Muscle of back (tissue), 3 donors: ENCODE measurements at regions not wholly inside any gene's neighbourhood (a gene's known extent, or its start where the extent isn't known, plus 50 kb on each side); places are given as distances from the start of the nearest gene placed in this dataset.

Experiments
- DNase-seq, 3 donors: peaks; one replicate each; pipeline versions ENCODE4 v3.0.0 to v3.0.0-alpha.2; 2013

DNA sequence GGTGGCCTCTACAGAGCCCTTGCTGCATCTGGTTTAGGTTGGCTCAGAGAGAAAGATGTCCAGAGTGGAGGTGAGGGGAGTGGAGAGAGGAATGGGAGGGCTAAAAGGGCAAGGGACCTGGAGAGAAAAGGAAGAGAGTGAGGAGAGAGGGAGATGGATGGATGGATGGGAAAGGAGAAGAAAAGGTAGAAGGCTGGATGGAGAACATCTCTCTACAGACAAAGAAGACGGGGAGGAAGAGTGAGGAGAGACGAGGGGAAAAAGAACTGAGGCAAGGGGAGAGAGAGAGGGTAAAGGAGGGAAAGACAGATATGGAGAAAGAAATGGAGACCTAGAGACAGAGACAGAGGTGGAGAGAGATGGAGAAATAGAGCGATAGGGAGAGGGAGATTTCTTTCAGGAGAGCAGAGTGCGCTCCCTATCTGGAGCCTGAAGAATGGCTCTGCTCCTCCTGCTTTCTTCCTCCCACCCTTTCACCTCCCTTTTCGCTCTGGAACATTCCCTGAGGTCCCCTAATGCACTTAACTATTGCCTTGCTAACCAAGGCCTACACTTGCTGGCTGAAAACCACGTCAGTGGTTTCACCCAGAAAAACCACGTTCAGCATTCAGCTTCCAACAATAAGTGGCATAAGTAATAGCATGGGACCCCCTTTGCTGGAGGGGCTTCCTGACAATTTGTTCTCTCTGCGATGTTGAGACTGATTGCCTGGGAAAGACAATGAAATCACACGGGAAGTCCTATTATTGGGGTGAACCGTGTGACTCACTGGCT, 286.3 kb downstream of the CDH26 start:
- no peak for DNase-seq

DNA sequence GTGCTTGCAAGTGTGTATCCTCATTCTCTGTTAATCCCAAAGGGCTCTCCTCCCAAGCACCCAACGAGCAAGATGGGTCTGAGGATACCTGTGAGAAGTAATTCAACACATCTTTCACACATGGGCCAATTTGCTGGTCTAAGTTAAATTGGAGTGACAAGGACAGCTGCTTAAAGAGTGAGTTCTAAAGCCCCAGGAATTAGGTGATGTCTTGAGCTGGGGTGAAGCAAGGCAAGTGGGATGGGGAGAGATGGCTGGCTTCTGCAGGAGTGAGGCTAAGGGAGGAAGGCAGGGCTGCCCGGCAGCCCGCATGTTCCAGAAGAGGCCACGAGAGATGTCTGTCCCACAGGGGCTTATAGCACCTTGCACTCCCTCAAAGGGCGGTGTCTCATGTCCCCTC, 288.5 kb downstream of the CDH26 start:
- DNase-seq, result no peak

DNA sequence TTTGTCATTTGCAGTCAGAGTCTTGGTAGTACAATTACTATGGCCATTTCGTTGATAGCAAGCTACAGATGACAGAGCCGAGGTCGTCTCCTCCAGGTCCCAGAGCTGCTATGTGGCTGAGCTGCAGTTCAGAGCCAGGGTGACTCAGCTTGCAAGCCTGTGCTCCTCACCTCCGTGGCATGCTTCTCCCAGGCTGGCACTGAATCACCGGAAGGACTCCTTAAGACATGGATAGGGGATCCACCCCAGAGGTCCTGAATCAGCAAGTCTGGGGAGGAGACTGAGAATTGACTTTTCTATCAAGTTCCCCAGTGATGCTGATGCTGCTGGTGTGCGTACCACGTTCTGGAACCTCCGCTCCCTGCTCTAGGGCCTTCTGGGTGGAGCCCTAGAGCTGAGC, 291.2 kb downstream of the CDH26 start:
- DNase-seq, result peak in 1 of 3 donors; percentile 91

DNA sequence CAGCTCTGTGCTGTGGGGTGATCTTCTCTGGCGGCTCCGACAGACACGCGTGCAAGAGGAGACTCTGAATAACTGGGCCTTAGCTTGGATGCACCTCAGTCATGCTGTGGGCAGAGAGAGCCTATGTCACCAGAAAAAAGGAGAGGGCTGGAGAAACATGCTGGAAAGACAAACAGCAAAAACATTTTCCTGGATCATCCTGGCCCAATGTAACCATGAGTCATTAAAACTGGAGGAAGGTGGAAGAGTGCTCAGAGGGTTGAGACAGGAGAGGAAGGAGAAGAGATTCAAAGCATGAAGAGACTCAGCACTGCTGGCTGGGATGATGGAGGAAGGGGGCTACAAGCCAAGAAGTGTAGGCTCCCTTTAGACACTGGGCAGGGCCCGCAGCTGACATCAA, 292.0 kb downstream of the CDH26 start:
- DNase-seq, result no peak

DNA sequence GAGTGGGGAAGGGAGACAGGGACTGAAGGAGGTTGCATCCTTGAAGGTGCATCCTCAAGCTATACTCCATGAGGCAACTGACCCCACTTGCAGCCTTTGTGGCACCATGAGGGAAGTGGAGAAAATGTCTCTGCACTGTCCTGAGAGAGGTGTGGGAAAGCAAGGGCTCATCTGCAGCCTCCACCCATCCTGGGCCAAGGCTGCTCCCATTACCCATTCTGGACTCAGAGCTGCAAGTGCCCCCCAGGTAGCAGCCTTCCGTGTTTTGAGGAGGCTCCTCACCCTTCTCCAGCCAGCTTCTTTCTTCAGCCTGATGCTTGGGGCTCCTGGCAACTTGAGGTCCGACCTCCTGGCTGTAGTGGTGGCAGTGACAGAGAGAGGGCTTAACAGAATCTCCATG, 294.6 kb downstream of the CDH26 start:
- no peak for DNase-seq

DNA sequence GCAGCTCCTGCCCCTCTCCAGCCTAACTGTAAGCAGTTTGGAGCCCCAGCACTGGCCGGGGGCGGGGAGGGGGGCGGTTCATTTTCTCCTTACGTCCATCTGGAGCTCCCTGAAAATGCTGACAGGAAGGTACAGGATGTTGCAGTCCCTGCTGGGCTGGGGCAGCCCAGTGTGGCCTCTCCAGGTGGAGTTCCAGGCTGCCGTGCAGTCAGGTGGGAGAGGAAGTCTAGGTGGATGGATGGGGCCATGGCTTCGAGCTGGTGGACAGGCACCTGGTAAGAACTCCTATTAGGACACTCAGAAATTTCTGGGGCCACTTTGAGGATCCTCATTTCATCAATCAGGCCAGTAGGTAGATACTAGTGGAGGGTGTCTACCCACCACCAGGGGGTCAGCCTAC, 295.2 kb downstream of the CDH26 start:
- no peak for DNase-seq

DNA sequence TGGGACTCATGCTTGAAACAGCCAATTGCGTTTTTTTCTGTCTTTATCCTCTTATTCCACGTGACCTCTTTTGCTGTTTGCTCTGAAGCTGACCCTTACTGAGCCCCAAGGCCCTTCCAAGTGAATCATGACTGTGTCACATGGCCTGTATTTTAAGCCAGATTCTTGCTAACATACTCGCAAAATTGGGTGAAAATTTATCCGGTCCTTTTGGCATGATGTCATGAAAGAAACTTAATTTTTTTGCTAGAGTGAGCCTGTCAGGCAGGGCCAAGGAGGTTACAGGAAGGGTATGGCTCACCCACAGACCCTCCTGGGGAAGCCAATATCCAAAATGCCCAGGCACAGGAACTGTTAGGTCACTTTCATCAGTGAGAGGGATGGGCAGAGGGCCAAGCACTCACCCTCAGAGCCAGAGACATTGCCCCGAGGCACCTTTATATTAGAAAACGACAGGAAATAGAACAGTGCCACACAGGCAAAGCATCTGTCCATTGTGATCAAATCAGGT, 296.7 kb downstream of the CDH26 start:
- DNase-seq, result peak in 2 of 3 donors; percentile 13 to 18

DNA sequence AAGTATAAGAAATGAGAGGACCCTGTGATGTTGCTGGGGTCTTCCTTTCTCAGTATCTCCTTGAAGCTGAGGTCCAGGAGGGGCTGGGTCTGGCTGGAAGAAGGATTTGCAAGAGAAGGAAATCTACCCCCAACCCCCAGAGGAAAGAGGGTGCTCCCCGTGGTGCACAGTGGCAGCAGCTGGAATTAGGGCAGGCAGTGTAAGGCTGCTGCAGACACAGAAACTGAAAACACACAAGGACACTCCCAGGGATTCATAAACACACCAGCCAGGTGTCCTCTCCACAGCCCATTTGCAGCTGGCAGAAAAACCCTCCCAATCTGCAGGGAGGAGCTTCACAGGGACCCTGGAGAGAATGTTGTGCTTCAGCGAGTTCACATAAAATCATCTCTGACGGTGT, 297.2 kb downstream of the CDH26 start:
- DNase-seq, result no peak

DNA sequence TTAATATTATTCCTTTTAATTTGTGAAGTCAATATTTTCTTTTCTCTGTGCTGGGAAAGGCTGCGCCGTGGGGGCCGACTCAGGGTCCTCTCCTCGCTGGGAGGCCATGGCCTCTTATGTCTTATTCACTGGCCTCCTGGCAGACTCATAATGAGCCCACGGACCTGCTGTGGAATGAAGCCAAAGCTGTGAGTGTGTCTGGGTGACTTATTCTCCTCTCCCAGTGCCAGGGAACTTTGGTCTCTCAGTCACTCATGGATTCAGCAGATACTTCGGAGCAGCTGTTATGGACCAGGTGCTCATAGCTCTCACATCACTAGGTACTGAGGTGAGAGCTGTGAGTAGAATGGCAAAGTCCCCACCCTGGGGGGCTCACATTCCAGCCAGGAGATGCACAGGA, 297.6 kb downstream of the CDH26 start:
- no peak for DNase-seq

DNA sequence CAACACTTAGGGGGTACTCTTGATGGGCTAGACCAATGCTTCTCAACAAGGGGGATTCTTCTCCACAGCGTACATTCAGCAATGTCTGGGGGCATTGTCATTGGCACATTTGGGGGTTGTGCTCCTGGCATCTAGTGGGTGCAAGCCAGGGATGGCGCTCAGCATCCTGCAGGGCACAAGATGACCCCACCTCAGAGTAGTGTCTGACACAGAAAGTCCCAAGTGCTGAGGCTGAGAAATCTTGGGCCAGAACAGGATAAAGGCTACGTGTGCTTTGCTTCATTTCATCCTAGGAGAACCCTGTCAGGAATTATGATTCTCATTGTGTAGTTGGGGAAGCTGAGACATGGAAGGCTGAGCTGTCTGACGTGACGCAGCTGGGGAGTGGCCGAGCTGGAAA, 298.6 kb downstream of the CDH26 start:
- DNase-seq, result no peak

DNA sequence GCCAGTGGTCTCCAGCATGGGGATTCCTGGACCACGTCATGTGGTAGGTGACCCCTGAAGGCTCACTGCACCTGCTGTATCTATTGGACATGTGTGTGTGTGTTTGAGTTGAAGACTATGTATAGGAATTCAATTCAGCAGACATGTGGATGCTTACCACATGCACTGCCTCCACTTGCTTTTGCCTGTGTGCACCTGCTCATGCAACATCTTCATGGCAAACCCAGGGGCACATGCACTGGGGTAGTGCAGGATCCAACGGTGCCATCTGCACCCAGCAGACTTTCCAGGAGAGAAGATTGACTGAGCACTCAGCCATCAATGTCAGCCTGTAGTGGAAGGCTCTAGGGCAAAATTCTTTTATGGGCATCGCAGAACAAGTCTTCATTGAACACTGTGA, 299.4 kb downstream of the CDH26 start:
- DNase-seq, result no peak

DNA sequence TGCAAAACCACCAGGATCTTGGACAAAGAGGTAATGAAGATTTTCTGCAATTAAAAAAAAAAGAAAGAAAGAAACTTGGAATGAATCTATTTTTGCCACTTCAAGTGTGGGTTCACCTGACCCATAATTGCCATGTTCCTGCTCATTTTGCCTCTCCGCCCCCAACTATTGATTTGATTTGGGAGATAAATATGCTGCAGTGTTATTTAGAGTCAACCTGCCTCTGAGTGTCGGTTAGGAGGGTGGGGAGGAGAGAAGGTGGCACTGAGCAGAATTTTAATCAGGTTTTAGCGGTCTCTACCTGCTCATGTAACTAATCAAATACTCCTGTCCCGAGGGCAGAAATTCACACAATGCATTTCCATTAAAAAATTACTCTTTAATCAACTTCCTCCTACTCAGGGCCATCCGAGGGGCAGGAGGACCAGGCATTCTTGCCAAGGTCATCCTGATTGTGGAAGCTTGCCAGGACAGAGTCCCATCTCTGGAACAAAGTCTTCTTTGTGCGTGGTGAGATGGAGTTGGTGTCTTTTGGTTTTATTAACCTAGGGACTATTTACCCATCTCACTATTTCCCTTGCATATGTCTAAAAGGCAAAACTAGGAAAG, 300.1 kb downstream of the CDH26 start:
- no peak for DNase-seq

DNA sequence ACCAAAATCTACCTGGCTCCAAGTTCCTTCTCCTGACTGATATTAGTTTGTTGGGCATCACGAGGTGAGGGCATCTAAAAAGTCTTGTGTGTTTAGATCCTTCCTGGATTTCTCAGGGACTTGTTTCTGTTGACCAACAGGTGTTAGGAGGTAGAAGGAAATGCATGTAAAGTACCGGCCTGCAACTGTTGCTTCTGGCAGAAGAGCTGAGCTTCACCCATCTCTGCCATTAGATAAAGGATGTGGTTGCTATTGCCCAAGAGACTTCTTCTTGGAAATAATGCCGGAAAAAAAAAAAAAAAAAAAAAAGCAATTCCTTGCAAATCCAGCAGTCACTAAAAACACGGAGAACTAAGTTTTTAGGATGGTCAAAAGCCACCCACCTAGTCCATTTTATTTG, 303.1 kb downstream of the CDH26 start:
- DNase-seq, result no peak

DNA sequence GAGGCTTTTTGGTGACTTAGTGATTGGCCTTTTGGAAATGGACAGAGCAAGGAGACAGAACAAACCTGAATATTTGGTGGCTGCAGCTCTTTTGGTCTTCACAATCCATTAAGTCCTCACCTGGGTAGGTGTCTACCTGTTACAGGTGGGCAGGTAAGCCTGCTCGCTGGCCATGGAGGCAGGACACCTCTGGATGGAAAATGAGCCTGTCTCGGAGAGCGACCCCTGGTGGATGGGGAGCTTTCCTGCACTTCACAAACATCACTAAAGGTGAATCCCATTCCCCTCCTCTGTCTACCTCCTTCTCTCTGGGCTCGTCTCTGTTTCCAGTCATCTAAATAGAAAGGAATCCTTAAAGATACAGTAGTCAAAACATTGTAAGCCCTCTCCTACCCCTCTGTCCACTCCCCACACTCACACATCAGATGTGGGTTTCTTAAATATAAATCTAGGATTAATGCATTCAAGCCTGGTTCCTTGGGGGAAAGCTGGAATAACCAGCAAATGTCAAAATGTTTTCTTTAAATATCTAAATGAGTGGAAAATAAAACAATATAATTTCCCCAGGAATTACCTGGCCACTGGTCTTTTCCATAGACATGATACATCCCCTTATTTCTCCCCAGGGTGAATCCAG, 304.9 kb downstream of the CDH26 start:
- DNase-seq, result no peak

DNA sequence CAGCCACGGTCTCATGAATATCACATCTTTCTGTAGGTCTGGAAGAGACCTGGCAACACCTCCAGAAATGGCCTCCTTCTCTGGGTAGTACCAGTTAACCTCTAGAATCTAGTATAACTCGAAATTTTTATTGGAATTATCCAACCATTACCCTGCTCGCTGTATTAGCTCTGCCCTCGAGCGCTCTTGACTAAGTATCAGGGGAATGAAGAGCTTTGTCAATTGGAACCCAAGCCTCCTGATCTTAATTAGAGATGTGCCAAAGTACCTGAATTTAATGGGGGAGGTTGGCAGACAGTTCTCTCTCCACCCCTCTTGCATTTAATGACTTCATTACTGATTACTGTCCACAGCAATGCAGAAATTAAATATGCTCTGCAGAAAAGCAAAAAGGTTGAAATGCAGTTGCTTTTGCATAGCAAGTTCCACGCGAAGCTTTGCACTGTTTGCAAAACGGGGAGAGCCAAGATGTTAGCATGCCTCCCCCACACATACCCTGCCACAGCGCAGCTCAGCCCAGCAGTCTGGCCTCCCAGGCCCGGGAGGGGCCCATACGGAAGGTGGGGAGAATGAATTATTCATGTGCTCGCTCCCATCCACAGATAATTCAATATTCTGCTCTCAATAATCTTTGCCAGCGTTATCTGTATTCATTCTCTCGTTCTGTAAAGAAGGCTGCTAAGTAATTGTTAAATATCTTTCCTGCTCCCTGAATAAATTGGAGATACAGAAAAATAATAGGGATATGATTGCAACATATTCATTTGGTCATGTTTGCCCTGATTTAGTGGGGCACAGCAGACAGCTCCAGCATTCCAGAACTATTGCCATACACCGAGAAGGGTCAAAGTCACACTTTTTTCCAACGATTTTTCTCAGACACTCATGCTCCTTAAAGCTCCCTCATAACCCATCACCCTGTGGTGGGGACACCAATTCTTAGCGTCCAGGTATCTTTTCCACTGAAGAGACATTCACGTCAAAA, 305.8 kb downstream of the CDH26 start:
- DNase-seq, result no peak

DNA sequence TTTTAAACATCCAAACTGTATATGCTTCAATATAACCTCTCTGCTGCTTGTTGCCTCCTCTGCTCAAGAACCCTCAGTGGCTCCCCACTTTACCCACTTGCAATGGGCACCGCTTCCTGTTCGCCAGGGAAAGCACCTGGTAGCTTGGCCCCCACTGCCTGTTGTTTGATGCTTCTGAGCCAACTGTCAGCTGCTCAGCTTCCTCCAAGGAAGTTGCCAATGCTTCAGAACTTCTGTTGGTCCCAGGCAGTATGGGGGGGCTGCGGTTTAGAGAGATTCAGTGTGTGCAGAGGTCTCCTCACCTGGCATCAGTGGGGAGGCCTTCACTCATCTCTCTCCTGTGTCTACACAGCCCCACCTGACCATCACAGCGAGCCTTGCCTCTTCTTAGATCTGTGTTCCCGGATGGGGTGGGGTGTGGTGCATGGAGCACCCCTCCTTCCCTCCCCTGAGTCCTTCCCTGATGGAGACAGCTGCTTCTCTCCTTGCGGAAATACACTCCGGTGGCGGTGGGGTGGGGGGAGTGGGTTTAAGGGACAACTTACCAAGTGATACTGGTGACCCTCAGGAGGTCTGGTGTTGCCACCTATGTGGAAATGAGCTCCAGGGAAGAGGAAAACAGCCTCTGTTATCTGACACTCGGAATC, 308.1 kb downstream of the CDH26 start:
- no peak for DNase-seq

DNA sequence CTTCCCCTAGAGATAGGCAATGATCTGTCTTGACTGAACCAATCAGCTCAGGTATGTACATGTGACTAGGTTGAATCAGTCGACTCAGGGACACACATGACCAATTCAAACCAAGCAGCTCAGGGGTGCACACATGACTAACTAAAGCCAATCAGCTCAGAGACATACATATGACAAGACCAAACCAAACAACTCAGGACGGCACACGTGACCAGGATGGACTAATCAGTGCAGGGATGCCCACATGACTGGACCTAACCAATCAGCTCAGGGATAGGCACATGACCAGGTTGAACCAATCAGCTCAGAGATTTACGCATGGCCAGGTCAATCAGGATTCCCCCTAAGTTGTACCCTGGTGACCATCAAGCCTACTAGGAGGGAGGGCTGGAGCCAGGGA, 310.3 kb downstream of the CDH26 start:
- no peak for DNase-seq

DNA sequence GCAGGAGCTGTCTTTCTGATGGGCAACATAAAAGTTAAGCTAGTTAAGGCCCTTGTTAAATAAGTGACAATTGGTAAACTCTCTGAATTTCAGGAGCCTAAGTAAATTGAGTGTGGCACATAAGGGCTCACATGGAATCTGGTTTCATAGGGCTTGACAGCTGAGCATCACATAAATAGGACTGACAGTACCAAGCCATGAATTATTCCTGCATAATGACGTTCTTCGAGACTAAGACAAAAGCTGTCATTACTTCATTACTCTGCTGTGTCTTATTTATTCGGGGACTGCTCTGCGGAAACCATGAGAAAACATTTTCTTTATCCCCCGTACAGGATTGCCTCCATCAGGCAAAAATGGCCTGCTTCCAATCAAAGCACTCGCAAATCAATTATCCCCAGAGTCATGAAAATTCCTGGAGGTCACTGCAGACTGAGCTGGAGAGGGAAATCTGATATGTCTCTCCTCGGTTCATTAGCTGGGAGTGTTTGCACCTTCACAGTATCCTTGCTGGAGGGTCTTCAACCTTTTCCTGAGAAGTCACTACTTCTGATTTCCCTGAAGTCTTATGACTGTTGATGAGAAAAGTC, 311.4 kb downstream of the CDH26 start:
- DNase-seq, result no peak

DNA sequence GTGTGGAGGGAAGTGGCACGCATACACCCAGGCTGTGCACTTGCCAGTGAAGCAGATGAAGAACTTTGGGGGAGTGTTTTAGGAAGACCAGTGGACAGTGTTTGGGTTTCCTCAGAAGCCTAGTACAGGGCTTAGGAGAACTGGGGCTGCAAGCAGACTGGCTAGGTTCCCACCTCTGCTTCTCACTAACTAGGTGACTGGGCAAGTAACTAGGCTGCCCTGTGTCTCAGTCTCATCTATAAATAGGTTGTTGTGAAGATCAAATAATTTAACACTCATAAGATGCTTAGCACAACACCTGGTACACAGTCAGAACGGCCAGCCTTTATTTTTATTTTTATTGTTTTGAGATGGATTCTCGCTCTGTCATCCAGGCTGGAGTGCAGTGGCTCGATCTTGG, 312.1 kb downstream of the CDH26 start:
- no peak for DNase-seq

DNA sequence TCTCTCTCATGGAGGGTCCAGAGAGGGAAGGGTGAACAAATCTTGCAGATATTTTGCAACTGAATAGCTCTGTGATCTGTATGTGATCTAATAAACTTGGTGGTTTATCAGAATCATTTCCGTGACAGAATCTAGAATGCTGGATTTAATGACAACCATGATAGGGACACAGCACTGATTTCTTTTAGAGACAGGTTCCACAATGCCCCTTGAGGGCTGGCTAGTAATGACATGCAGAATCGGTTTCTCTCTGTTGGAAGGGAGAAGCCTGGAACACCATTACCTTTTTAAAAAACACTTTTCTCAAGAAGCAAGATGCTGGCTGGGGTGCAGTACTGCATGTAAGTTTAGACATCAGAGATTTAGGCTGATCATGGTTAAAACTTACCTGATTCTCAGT, 313.4 kb downstream of the CDH26 start:
- DNase-seq, result no peak

DNA sequence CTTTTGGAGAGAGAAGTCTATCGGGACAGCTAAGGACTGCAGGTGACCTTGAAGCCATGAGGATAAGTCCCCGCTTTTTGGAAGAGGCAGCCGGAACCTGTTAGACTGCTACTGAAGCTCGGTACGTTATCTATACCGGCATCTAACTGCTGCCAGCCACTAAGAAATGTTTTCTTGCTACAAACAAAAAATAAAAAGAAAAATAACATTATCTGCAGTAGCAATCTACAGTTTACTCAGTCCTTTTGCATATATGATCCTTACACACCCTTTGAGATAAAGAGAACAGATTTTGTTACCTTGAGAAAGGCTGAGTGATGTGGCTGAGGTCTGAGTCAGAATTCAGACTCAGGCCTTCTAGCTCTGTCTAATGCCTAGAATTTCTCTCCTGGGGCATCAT, 314.6 kb downstream of the CDH26 start:
- no peak for DNase-seq
